ENCODE measurements at regions not wholly inside any gene's neighbourhood (a gene's known extent, or its start where the extent isn't known, plus 50 kb on each side); places are given as distances from the start of the nearest gene placed in this dataset.

DNA sequence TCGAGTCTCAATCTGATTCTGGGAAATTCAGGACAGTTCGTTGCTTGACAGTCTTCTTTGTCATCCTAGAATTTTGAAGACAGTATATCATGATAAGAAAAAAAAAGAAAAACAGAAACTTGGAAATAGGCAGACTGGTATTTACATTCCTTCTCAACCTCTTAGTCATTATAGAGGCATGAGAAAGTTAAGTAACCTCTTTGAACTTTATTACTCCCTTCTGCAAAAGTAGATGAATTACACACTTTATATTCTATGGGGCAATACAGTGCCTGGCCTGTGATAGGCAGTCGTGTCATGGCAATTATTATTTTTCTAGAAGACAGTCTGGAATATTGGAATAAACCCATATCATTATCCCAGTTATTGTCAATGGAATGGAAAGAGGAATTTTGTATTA is 828.9 kb downstream of the TLR4 start:
- TF ChIP-seq POLR2A (IDR thresholded peaks at IDR 0.05) (no peak), CTCF (IDR thresholded peaks at IDR 0.05) (no peak), POLR2AphosphoS5 (IDR thresholded peaks at IDR 0.05) (no peak), EP300 (IDR thresholded peaks at IDR 0.05) (no peak)
